Bronchial epithelial cell (primary cell): ENCODE measurements at regions not wholly inside any gene's neighbourhood (a gene's known extent, or its start where the extent isn't known, plus 50 kb on each side); places are given as distances from the start of the nearest gene placed in this dataset.

Experiments
- DNase-seq: peaks from one replicate; pipeline ENCODE4 v3.0.0-alpha.2; 2010; ENCODE audit warnings: low read depth
- FAIRE-seq: peaks from 2 replicates; lab custom pipeline; 2011; peaks lifted over from hg19 to GRCh38; lab: Jason Lieb, UNC
- H3K27me3 ChIP-seq: 2 replicates; pipeline ENCODE4 v1.5.1; 2011; ENCODE audit warnings: low read length; ENCODE audit not compliant: control insufficient read depth, insufficient read depth
- H3K36me3 ChIP-seq: 2 replicates; pipeline ENCODE4 v1.5.1; 2011; ENCODE audit warnings: low read length; ENCODE audit not compliant: control insufficient read depth, insufficient read depth
- H3K4me3 ChIP-seq: 2 replicates; pipeline ENCODE4 v1.5.1; 2011; ENCODE audit warnings: mild to moderate bottlenecking, low read depth, low read length, control low read depth
- TF ChIP-seq, protein P1 (sequence below): IDR thresholded peaks from 2 replicates; pipeline ENCODE4 v1.5.1; 2011; ENCODE audit warnings: mild to moderate bottlenecking, moderate library complexity, low read length, control low read depth, inconsistent platforms; ENCODE audit not compliant: insufficient read depth, severe bottlenecking

DNA sequence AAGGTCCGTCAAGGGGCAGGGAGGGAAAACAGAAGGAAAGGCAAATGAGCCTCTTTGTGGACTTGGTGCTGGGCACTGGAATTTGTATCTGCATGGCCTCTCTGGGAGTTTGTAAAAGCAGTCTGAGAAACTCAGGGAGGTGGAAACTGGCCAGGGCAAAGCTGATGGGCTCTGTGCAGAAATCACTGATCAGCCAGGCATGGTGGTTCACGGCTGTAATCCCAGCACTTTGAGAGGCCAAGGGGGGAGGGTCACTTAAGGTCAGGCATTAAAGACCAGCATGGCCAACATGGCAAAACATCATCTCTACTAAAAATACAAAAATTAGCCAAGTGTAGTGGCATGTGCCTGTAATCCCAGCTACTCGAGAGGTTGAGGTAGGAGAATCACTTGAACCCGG is 369.9 kb upstream of the ZNF507 start:
- DNase-seq (no peak), FAIRE-seq (no peak)
- TF ChIP-seq, protein P1, sequence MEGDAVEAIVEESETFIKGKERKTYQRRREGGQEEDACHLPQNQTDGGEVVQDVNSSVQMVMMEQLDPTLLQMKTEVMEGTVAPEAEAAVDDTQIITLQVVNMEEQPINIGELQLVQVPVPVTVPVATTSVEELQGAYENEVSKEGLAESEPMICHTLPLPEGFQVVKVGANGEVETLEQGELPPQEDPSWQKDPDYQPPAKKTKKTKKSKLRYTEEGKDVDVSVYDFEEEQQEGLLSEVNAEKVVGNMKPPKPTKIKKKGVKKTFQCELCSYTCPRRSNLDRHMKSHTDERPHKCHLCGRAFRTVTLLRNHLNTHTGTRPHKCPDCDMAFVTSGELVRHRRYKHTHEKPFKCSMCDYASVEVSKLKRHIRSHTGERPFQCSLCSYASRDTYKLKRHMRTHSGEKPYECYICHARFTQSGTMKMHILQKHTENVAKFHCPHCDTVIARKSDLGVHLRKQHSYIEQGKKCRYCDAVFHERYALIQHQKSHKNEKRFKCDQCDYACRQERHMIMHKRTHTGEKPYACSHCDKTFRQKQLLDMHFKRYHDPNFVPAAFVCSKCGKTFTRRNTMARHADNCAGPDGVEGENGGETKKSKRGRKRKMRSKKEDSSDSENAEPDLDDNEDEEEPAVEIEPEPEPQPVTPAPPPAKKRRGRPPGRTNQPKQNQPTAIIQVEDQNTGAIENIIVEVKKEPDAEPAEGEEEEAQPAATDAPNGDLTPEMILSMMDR = no peak
- H3K27me3 ChIP-seq = no peaks in the 10 kb centered on the region
- no peaks in the 10 kb centered on the region for H3K36me3 ChIP-seq
- H3K4me3 ChIP-seq = no peak overlapping the region

DNA sequence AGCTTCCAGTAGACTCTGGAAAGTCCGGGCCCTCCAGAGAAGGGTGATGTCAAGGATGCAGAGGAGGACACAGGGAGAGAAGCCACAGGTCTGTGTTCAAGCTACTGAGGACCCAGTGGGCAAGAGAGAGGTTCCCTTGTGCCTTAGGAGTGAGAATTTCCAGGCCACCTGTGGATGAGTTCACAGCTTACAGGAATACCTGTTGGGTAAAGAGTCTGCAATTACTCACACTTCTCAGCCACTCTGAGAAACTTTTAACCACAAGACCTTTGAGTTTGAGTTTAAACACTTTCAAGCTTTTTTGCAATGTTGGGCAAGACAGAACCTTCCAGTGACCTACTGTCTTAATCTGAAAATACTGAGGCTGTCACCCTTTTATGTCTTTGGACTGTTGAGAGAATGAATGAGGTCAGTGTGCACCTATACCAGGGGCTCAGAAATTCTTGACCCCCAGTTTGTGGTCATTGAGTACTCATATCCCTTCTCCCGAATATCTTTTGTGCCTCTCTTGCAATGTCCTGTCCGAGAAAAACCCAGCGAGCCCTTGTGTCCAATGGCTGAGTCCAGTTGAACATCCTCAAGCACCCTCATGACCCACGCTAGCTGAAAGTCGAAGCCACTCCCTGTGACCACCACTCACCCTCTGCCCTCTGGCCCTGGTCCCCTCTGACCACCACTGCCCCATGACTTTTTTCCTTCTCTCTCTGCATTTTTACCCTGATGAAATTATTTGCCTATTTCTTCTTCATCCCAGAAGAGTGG is 368.5 kb upstream of the ZNF507 start:
- H3K27me3 ChIP-seq = no peaks in the 10 kb centered on the region
- DNase-seq (no peak), FAIRE-seq (no peak)
- H3K36me3 ChIP-seq = no peaks in the 10 kb centered on the region
- TF ChIP-seq, protein P1 = no peak
- H3K4me3 ChIP-seq = no peak overlapping the region

DNA sequence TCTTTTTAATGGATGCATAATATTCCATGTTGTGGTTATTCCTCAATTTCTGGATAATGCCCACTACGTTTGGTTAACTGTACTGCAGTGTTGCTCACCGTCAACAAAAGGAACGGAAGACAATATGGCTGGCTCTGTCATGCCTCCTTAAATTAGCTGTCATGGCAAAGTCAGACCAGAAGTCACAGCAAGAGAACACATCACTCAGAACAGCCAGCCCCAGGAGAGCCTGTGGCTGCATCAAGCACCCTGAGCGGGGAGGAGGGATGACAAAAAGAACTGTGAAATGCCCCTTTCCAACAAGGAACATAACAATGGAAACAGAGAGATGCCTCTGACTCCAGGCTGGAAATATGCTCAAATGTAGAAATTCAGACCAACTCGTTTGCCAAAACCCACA is 366.0 kb upstream of the ZNF507 start:
- Histone ChIP-seq H3K27me3 (no peaks in the 10 kb centered on the region), H3K4me3 (no peak overlapping the region), H3K36me3 (no peaks in the 10 kb centered on the region)
- TF ChIP-seq, protein P1 = no peak
- DNase-seq (no peak), FAIRE-seq (no peak)

DNA sequence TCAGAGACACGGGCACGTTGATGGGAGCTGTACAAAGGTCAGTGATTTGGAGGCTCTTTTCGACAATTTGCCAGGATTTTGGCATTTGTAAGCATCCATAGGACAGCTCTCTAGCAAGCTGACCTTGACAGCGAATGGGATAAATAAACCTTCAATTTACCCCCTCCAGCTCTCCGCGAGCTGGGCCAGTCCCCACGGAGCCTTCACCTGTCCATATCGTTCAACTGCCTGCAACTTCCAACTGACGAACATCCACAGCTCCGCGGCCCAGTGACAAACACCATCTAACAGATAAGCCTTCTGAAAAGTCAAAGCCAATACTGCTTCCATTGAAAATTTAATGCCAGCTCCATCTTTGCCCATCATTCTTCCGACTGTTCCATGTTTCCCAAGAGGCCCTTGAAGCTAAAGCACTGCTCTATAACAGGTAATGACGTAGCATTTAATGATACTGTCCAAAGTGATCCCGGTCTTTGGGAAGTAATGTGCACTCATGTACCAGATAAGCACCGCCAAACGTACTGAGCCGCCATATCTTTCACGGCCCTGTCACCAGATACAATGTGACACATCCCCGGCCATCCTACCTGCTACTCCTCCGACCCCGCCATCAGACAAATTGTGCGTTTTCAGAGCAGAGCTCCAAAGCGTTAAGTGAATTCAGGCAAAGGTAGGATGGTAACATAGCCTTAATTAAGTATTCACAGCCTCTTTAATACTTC is 365.3 kb upstream of the ZNF507 start:
- no peak for FAIRE-seq
- no peak for DNase-seq
- no peaks in the 10 kb centered on the region for H3K27me3 ChIP-seq
- H3K4me3 ChIP-seq = no peak overlapping the region
- TF ChIP-seq, protein P1 = no peak
- no peaks in the 10 kb centered on the region for H3K36me3 ChIP-seq

DNA sequence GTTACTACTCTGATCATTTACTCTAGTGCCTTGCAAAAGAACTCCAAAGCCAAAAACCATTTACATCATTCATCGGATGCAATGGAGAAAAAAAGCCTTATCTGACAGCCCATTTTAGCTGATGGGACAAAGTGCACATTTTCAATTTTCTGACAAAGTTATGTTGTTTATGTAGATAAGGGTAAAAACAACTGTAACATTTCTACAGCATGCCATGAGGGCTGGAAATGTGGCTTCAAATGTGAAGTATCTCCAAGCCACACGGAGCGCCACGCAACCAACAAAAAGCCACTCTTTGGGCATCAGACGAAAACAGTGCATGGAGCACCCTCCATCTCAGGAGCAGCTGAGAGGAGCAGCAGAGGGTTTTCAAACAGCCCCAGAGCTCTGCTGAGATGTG is 364.6 kb upstream of the ZNF507 start:
- H3K27me3 ChIP-seq = no peaks in the 10 kb centered on the region
- TF ChIP-seq, protein P1 = no peak
- DNase-seq (no peak), FAIRE-seq (no peak)
- H3K36me3 ChIP-seq = no peaks in the 10 kb centered on the region
- H3K4me3 ChIP-seq = no peak overlapping the region
